NCI-H2196 treated with DMSO at 0.1 percent for 48 hours (cell line): ENCODE measurements at regions not wholly inside any gene's neighbourhood (a gene's known extent, or its start where the extent isn't known, plus 50 kb on each side); places are given as distances from the start of the nearest gene placed in this dataset.

ENCODE experiments used
- DNase-seq: peaks from one replicate; lab custom pipeline; 2025; ENCODE audit not compliant: unreplicated experiment; lab: John Stamatoyannopoulos, UW

- no peak for DNase-seq
These were observed 1043.2 kb upstream of the WWC1 start for GRCh38 chr5:167248257-167248656.

- DNase-seq = no peak
These were observed 1040.4 kb upstream of the WWC1 start for GRCh38 chr5:167250996-167251395.

- no peak for DNase-seq
These were observed 1037.3 kb upstream of the WWC1 start for GRCh38 chr5:167254132-167254531.

GRCh38 chr5:167255926-167256325 lies 1035.5 kb upstream of the WWC1 start:
- no peak for DNase-seq

- no peak for DNase-seq
These were observed 1031.6 kb upstream of the WWC1 start for GRCh38 chr5:167259806-167260205.

- DNase-seq = no peak
These were observed 1029.9 kb upstream of the WWC1 start for GRCh38 chr5:167261309-167262100.

GRCh38 chr5:167263185-167263584 lies 1028.3 kb upstream of the WWC1 start:
- no peak for DNase-seq

- no peak for DNase-seq
These were observed 1027.1 kb upstream of the WWC1 start for GRCh38 chr5:167264348-167264747.

- DNase-seq = no peak
These were observed 1023.1 kb upstream of the WWC1 start for GRCh38 chr5:167268337-167268736.

GRCh38 chr5:167269146-167269545 lies 1022.3 kb upstream of the WWC1 start:
- DNase-seq = no peak

- no peak for DNase-seq
These were observed 1020.4 kb upstream of the WWC1 start for GRCh38 chr5:167271081-167271480.

- no peak for DNase-seq
These were observed 1019.9 kb upstream of the WWC1 start for GRCh38 chr5:167271511-167271910.

GRCh38 chr5:167280111-167280510 lies 1011.3 kb upstream of the WWC1 start:
- DNase-seq = no peak

GRCh38 chr5:167281925-167282324 lies 1009.5 kb upstream of the WWC1 start:
- DNase-seq = no peak

GRCh38 chr5:167283691-167284090 lies 1007.8 kb upstream of the WWC1 start:
- no peak for DNase-seq

- no peak for DNase-seq
These were observed 1007.1 kb upstream of the WWC1 start for GRCh38 chr5:167284222-167284890.

GRCh38 chr5:167285591-167285990 lies 1005.9 kb upstream of the WWC1 start:
- no peak for DNase-seq

GRCh38 chr5:167286891-167287290 lies 1004.6 kb upstream of the WWC1 start:
- no peak for DNase-seq

GRCh38 chr5:167290478-167290877 lies 1001.0 kb upstream of the WWC1 start:
- no peak for DNase-seq

GRCh38 chr5:167294882-167295680 lies 996.4 kb upstream of the WWC1 start:
- DNase-seq = no peak

GRCh38 chr5:167295681-167296005 lies 995.8 kb upstream of the WWC1 start:
- no peak for DNase-seq

- no peak for DNase-seq
These were observed 995.4 kb upstream of the WWC1 start for GRCh38 chr5:167296066-167296465.
